HG03469 (cell line): ENCODE measurements at regions not wholly inside any gene's neighbourhood (a gene's known extent, or its start where the extent isn't known, plus 50 kb on each side); places are given as distances from the start of the nearest gene placed in this dataset.
A peak's percentile ranks its signal among the peaks of the same experiment; 100 is the strongest.
"Not testable (repeated sequence)": the region's sequence is repeated elsewhere in the genome, so short reads cannot be mapped to it uniquely, and the experiment has no call there.

Experiments
- ATAC-seq: cut with Tn5 transposase; IDR thresholded peaks from one replicate; pipeline ENCODE4 v1.9.1; 2021; ENCODE audit warnings: mild to moderate bottlenecking, moderate library complexity, moderate number of reproducible peaks; ENCODE audit not compliant: unreplicated experiment

- no peak for ATAC-seq
These were observed 438.5 kb upstream of the PLXNA2 start for GRCh38 chr1:208682664-208683013.

GRCh38 chr1:208683141-208683540, 439.0 kb upstream of the PLXNA2 start:
- ATAC-seq, result no peak

- no peak for ATAC-seq
These were observed 440.0 kb upstream of the PLXNA2 start for GRCh38 chr1:208684192-208684591.

DNA sequence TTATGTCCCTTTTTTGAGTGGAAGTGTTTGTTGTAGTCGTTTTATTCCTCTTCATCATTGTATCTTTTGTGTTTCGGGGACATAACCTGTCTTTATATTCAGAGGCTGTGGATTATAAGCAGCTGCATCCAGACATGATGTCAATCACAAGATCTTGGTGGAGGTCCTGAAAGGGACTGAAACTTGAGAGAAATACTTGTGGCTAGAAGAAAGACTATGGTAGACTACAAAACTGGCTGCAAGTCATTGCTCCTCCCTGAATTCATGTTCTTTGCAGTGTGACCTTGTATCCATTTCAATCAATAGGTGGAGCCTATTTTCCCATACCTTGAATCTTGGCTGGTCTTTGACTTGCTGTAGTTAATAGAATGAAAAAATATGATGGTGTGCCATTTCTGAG, 442.4 kb upstream of the PLXNA2 start:
- no peak for ATAC-seq

GRCh38 chr1:208688656-208689315, 444.6 kb upstream of the PLXNA2 start:
- ATAC-seq, result no peak

GRCh38 chr1:208691012-208691411, 446.8 kb upstream of the PLXNA2 start:
- ATAC-seq, result no peak

- ATAC-seq, result no peak
These were observed 465.8 kb upstream of the PLXNA2 start for GRCh38 chr1:208709981-208710380.

DNA sequence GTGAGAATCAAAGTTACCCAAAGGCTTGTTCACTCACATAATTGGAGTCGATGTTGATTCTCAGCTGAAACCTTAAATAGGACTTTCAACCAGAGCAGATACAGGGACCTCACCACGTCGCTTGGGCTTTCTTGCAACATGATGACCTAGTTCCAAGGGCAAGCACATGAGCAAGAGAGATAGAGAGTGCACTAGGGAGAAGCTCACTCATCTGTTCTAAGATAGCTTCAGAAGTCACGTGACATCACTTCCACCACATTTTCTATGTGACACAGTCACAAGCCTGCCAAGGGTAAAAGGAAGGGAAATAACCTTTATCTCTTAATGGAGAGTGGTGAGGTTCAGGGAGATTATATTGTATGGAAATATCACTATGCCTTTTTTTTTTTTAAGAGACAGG, 470.1 kb upstream of the PLXNA2 start:
- ATAC-seq, result no peak

GRCh38 chr1:208717525-208717924, 473.3 kb upstream of the PLXNA2 start:
- ATAC-seq, result no peak

DNA sequence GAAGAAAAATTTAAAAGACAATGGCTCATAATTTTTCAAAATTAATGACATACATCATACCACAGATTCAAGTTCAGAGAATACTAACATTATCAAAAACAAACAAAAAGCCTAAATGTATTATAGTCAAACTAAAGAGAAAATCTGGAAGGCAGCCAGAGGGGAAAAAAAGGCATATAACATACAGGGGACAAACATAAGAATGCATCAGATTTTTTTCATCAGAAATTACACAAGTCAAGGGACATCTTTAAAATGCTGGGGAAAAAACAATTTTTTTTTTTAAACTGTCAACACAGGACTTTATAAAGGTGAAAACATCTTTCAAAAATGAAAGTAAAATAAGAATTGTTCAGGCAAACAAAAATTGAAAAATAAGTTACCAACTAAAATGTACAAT, 478.4 kb upstream of the PLXNA2 start:
- no peak for ATAC-seq

DNA sequence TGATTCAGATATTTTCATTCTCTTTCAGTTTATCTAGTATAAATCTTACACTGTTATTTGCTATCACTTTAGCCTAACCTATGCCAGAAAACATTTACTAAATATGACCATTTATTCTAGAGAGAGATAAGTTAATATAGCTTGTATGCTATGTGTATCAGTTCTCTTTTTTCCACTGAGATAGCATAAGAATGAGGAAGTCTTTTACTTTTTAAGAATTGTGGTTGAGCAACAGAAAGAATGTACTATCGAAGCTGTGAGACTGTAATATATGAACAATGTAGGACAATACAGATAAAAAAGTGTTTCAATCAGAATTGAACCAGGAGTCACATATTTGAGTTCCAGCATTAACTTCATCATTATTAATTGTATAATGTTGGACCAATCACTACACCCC, 479.9 kb upstream of the PLXNA2 start:
- ATAC-seq, result peak; percentile 48

GRCh38 chr1:208728815-208729214, 484.6 kb upstream of the PLXNA2 start:
- no peak for ATAC-seq

- ATAC-seq, result peak; percentile 83
These were observed 488.0 kb upstream of the PLXNA2 start for GRCh38 chr1:208731981-208732821.

GRCh38 chr1:208737161-208737560, 493.0 kb upstream of the PLXNA2 start:
- ATAC-seq, result no peak

DNA sequence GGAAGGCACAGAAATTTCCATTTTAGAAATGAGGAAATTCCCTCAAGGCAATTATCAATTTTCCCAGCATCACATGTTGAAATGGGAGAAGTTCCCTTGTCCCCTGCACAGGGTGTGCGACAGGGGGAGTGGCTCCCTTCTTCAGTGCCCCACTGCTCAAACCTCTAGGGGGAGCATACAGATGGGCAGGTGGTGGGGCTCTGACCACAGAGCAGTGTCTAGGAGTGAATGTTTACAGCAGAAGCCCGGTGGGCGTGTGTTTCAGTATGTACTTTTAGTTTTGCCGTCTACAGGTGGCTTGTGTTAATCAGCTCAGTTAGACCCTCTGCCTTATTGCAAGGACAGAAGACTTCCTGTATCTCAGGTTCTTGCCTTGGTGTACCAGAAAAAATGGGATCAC, 493.7 kb upstream of the PLXNA2 start:
- peak; percentile 44 for ATAC-seq

- not testable (repeated sequence) for ATAC-seq
These were observed 495.5 kb upstream of the PLXNA2 start for GRCh38 chr1:208739636-208740035.

DNA sequence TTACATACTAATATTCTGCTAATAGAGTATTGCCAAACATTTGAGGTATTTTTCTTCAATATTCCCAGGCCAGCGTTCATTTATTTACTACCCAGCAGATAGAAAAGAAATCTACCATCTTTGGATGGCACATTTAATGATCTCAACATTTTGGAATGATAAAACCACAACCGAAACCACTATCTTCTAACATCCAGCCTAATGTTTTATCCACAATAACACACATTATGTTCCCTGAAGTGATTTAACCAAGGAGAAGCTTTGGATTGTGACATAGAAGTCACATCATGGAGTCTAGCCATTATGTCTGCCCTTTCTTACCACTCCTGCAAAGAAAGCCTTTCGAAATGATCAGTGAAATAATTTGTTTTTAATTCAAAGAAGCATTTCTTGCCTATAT, 497.1 kb upstream of the PLXNA2 start:
- ATAC-seq, result no peak

DNA sequence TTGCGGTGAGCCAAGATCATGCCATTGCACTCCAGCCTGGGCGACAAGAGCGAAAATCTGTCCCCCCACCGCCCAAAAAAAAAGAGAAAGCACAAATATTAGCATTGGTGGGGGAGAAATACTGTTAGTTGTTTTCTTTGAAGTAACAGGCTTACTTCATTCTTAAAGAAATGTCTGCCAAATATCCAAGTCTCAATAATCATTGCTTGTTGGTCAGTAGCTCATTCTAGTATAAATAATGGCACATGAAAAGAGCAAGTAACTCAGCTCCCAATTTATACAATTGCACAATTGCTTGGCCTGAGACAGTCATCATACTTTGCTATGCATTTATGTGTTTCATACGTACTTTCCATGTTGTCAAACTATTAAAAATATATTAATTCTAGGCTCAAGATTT, 499.2 kb upstream of the PLXNA2 start:
- no peak for ATAC-seq

- ATAC-seq, result no peak
These were observed 503.8 kb upstream of the PLXNA2 start for GRCh38 chr1:208747979-208748378.

DNA sequence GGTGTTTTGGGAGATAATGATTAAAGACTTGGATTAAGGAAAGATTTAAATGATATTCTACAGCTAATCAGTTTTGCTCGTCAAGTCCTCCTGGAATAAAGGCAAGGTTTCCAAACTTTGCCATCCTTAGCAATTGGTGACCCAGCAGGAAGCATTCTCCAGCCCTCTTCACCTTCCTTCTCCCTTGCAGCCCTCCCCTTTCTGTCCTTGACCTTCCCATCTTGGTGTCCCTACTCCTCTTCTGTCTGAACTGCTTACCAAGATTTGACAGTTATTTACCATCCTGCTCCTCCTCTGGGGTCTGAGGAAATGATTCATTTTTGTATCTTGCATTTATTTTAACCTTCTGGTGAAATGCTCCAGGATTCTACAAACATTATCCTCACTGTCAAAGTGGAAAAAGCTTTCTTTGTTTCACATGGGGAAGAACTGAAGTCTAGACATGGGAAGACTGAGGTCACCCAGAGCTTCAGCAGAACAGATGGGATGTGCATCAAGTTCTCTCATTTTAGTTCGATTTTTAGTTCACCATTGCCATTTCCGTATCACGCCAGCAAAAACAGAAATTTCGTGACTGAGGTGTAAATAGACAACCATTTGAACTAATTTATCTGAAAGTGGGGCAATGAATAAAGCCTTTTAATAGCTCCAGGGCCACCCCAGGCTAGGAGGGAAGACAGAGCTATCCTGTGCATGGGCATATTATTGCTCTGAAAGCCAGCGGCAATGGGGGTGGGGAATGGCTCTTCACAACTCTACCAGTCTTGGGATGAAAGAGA, 504.4 kb upstream of the PLXNA2 start:
- no peak for ATAC-seq

DNA sequence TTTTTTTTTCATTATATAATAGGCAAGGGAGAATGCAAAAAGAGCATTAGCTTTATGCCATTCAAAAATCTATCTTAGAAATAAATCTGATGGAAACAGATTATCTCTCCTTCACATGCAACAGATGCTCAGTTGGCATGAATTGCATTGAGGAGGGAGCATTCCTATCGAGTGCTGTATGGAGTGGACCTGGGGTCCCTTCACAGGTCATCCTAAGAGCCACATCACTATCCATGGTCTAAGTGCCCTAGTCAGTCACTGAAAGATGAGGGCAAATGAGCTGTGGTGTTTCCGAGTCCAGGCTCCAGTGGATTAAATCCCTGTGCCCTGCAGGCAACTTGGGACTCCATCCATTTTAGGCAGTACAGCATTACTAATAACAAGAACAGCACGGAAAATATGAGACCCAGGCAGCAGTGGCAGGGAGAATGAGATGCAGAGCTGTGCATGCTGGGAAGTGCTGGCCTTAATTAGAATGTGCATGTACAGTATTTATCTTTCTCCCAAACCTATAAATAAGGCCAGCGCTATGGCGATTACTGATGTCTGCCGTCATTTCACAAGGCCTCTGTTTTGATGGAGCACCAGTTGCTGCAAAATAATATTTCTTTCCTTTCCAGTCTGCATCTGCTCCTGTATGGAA, 512.3 kb upstream of the PLXNA2 start:
- ATAC-seq, result no peak
